HG03196 (cell line): ENCODE measurements at regions not wholly inside any gene's neighbourhood (a gene's known extent, or its start where the extent isn't known, plus 50 kb on each side); places are given as distances from the start of the nearest gene placed in this dataset.

Source experiments
- ATAC-seq: cut with Tn5 transposase; IDR thresholded peaks from one replicate; pipeline ENCODE4 v1.9.1; 2021; ENCODE audit not compliant: unreplicated experiment

GRCh38 chr11:29317694-29318093, 699.1 kb downstream of the KCNA4 start:
- ATAC-seq: no peak

GRCh38 chr11:29315275-29315674, 701.6 kb downstream of the KCNA4 start:
- ATAC-seq: no peak

GRCh38 chr11:29314211-29314610, 702.6 kb downstream of the KCNA4 start:
- no peak for ATAC-seq

- no peak for ATAC-seq
Observed at GRCh38 chr11:29312812-29313211, 704.0 kb downstream of the KCNA4 start.

GRCh38 chr11:29310725-29311342, 706.0 kb downstream of the KCNA4 start:
- no peak for ATAC-seq

GRCh38 chr11:29309992-29310391, 706.8 kb downstream of the KCNA4 start:
- no peak for ATAC-seq

- ATAC-seq: no peak
Observed at GRCh38 chr11:29306527-29306926, 710.3 kb downstream of the KCNA4 start.

GRCh38 chr11:29305456-29306232, 711.2 kb downstream of the KCNA4 start:
- no peak for ATAC-seq

GRCh38 chr11:29300420-29300819, 716.4 kb downstream of the KCNA4 start:
- no peak for ATAC-seq

GRCh38 chr11:29296680-29297079, 720.1 kb downstream of the KCNA4 start:
- ATAC-seq: no peak

- peak; percentile 95 for ATAC-seq
Observed at GRCh38 chr11:29293825-29294224, 723.0 kb downstream of the KCNA4 start.

GRCh38 chr11:29282088-29282487, 734.7 kb downstream of the KCNA4 start:
- ATAC-seq: peak; percentile 57

GRCh38 chr11:29281271-29281777, 735.5 kb downstream of the KCNA4 start:
- ATAC-seq: no peak

- ATAC-seq: no peak
Observed at GRCh38 chr11:29280452-29280851, 736.4 kb downstream of the KCNA4 start.

- ATAC-seq: no peak
Observed at GRCh38 chr11:29279716-29280115, 737.1 kb downstream of the KCNA4 start.

GRCh38 chr11:29272019-29272654, 744.7 kb downstream of the KCNA4 start:
- ATAC-seq: no peak

- no peak for ATAC-seq
Observed at GRCh38 chr11:29271616-29272015, 745.2 kb downstream of the KCNA4 start.

GRCh38 chr11:29268733-29269132, 748.1 kb downstream of the KCNA4 start:
- no peak for ATAC-seq

- ATAC-seq: no peak
Observed at GRCh38 chr11:29265792-29266191, 751.0 kb downstream of the KCNA4 start.

GRCh38 chr11:29265381-29265780, 751.4 kb downstream of the KCNA4 start:
- no peak for ATAC-seq

- ATAC-seq: no peak
Observed at GRCh38 chr11:29263971-29264682, 752.7 kb downstream of the KCNA4 start.
